ENCODE measurements at regions not wholly inside any gene's neighbourhood (a gene's known extent, or its start where the extent isn't known, plus 50 kb on each side); places are given as distances from the start of the nearest gene placed in this dataset.

DNA sequence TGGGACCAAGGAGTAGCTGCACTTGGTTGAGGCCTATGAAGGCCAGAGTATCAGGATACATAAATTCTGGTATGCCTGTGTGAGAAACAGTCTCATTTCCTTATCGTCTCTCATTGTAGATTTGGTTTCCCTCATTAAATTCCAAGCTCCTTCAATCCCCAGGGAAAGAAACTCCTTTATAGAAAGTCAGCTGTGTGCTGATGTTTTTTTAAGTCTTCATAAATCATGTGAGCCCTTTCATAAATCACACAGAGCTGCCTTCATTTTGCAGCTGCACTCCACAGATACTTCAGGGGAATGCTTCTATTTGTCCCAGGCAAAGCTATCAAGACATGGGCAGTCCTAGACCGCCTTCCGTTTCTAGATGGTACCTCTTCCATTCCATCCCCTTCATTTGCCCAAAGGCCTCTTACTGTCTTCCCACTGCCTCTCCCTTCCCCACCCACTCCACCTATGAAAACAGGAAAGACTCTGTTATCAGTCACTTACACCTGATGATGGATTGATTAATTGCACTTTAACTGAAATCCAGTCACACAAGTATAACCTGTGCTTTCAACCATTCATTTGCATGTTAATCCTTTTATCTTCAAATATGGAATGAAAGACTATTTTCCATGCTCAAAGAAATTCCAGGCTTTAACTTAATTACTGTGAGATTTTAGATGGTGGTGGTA is 290.2 kb downstream of the C7orf25 start:
- Mint-ChIP-seq H3K36me3 (ENCODE audit: low read depth) (no peaks in the 10 kb centered on the region), H3K4me3 (no peak overlapping the region), H3K27me3 (ENCODE audit: low read depth) (no peaks in the 10 kb centered on the region), H3K27ac (ENCODE audit: unreplicated experiment) (peak overlapping the region; percentile 36), H3K4me1 (peaks cover 15% of the 10 kb centered on the region), H3K9me3 (no peaks in the 10 kb centered on the region)
- DNase-seq (ENCODE audit: low read depth, low spot score): no peak
- TF ChIP-seq, protein P1, sequence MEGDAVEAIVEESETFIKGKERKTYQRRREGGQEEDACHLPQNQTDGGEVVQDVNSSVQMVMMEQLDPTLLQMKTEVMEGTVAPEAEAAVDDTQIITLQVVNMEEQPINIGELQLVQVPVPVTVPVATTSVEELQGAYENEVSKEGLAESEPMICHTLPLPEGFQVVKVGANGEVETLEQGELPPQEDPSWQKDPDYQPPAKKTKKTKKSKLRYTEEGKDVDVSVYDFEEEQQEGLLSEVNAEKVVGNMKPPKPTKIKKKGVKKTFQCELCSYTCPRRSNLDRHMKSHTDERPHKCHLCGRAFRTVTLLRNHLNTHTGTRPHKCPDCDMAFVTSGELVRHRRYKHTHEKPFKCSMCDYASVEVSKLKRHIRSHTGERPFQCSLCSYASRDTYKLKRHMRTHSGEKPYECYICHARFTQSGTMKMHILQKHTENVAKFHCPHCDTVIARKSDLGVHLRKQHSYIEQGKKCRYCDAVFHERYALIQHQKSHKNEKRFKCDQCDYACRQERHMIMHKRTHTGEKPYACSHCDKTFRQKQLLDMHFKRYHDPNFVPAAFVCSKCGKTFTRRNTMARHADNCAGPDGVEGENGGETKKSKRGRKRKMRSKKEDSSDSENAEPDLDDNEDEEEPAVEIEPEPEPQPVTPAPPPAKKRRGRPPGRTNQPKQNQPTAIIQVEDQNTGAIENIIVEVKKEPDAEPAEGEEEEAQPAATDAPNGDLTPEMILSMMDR (conservative IDR thresholded peaks at IDR 0.05): no peak

DNA sequence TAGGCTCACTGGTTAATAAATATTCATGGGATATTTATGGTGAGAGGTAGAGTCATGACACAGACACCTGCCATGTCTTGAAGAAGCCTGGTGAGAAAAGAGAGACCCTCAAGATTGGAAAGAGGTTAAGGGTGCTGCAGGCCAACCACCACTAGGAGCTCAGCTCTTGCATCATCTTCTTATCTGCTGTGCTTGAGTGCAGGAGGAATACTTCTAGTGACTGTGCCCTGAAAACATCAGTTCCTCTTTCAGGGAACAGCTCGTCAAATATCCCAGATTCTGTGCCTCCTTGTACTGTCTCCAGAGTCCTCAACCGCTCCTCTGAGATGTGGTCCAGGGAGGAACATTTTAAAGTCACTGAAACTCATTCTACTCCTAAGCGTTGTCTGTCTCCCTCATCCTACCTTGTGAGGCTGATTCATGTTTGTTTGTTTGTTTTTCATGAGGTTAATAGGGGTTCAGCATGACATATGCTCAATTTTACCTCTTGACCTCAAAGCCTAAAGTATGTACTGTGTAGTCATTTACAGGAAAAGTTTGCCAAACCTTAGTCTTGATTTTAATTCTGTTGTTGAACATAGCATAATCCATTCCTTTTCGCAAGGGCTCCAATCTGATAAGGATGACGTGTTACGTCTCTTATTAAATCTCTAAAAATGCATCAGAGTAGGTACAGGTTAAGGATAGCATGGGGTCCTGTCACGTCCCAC is 293.1 kb downstream of the C7orf25 start:
- no peak for DNase-seq (ENCODE audit: low read depth, low spot score)
- H3K4me3 Mint-ChIP-seq: no peak overlapping the region
- no peaks in the 10 kb centered on the region for H3K9me3 Mint-ChIP-seq
- H3K27ac Mint-ChIP-seq (ENCODE audit: unreplicated experiment): no peak overlapping the region
- no peaks in the 10 kb centered on the region for H3K36me3 Mint-ChIP-seq (ENCODE audit: low read depth)
- no peaks in the 10 kb centered on the region for H3K27me3 Mint-ChIP-seq (ENCODE audit: low read depth)
- TF ChIP-seq, protein P1 (conservative IDR thresholded peaks at IDR 0.05): no peak
- H3K4me1 Mint-ChIP-seq: peaks cover 19% of the 10 kb centered on the region

DNA sequence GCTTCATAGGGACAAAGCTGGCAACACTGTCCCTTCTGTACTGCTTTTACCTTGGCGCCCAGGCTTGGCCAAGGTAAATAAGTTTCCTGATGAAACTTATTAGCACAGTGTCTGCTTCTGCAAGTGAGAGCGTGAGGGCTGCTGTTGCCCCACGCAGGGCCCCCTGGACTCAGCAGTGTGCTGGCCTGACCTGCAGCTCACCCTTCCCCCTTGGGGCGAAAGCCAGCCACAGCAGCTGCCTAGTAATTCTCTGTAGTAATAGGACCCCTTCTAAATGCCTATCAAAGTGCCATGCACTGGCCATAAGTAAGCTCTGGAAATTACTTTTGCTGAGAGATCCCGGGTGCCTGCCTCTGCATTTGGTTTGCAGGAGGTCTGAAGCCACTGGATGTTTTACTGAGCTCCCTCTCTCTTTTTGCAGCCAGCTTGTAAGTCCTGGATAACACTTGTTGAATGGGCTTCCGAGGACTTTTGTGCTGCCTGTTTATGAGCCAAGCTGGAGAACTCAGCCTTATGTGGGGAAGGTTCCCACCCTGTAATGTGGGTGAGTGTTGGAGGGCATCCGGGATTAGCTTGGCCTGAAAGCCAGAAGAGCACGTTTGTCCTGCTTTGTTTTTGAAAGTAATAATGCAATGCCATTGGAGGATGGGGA is 293.9 kb downstream of the C7orf25 start:
- H3K9me3 Mint-ChIP-seq: no peaks in the 10 kb centered on the region
- peaks cover 19% of the 10 kb centered on the region for H3K4me1 Mint-ChIP-seq
- H3K27ac Mint-ChIP-seq (ENCODE audit: unreplicated experiment): no peak overlapping the region
- TF ChIP-seq, protein P1 (conservative IDR thresholded peaks at IDR 0.05): peak; percentile 44
- no peak overlapping the region for H3K4me3 Mint-ChIP-seq
- H3K27me3 Mint-ChIP-seq (ENCODE audit: low read depth): no peaks in the 10 kb centered on the region
- no peaks in the 10 kb centered on the region for H3K36me3 Mint-ChIP-seq (ENCODE audit: low read depth)
- DNase-seq (ENCODE audit: low read depth, low spot score): peak; percentile 36

DNA sequence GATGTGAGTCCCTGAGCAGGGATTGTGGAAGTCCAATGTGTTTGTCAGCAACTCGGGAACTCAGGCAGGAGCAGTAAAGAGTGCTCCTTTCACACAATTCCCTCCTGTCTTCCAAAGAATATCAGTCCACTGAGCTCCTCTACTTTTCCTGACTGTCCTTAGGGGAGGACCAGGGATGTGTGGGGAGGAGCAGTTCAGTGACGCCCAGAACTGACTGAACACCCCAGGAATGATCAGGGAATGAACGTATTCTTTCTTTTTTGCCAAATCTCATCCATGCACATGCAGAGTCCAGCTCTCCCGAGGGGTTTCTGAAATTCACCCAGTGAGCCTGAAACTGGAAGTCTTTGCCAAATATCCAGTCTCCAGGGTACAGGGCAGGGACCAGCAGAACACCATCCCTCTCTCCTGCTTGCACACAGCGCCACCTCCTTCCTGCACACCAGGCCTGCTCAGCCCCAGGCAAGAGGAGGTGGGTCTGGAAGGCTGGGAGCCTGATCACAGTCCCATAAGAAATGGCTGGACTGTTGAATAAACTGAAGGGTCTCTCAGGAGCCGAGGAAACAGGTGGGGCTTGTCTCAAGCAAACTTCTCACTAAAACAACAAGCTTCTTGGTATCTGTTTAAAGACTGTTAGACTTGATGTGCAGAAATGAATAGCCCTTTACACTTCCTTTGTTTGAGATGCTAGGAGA is 294.7 kb downstream of the C7orf25 start:
- no peaks in the 10 kb centered on the region for H3K9me3 Mint-ChIP-seq
- DNase-seq (ENCODE audit: low read depth, low spot score): no peak
- no peaks in the 10 kb centered on the region for H3K27me3 Mint-ChIP-seq (ENCODE audit: low read depth)
- H3K4me3 Mint-ChIP-seq: no peak overlapping the region
- TF ChIP-seq, protein P1 (conservative IDR thresholded peaks at IDR 0.05): no peak
- no peak overlapping the region for H3K27ac Mint-ChIP-seq (ENCODE audit: unreplicated experiment)
- no peaks in the 10 kb centered on the region for H3K36me3 Mint-ChIP-seq (ENCODE audit: low read depth)
- peaks cover 19% of the 10 kb centered on the region for H3K4me1 Mint-ChIP-seq

DNA sequence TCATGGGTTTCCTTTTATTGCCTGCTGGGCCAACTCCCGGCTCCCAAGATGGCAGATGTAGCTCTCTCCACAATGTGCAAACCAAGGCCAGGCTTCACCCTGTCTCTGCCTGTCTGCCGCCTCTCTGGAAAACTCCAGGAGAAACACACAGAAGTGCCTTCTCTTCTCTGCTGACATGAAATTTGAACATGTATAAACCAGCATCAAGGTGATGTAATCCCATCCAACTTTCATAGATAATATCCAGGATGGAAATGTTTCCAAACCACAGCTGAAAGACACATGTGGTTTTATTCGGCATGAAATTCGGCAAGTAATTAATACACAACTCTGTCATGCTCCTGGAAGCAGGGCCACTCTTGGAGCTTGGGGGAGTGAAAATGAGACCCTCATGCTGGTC is 297.2 kb downstream of the C7orf25 start:
- Mint-ChIP-seq H3K36me3 (ENCODE audit: low read depth) (no peaks in the 10 kb centered on the region), H3K9me3 (no peaks in the 10 kb centered on the region), H3K27ac (ENCODE audit: unreplicated experiment) (no peak overlapping the region), H3K4me3 (no peak overlapping the region), H3K4me1 (peaks cover 19% of the 10 kb centered on the region), H3K27me3 (ENCODE audit: low read depth) (peaks cover 6% of the 10 kb centered on the region)
- TF ChIP-seq, protein P1 (conservative IDR thresholded peaks at IDR 0.05): no peak
- DNase-seq (ENCODE audit: low read depth, low spot score): no peak
